ENCODE measurements at regions not wholly inside any gene's neighbourhood (a gene's known extent, or its start where the extent isn't known, plus 50 kb on each side); places are given as distances from the start of the nearest gene placed in this dataset.

- no peak overlapping the region for H3K4me3 Mint-ChIP-seq
- no CpG with 5 or more reads among the region's 1 CpG for WGBS (ENCODE audit: insufficient coverage)
- intact Hi-C loops (cut with micrococcal nuclease) = no loop called here
- H3K27me3 ChIP-seq (ENCODE audit: control insufficient read depth in 2 of 2, insufficient read depth in 2 of 2, low read length in 2 of 2) = peaks cover 2 to 3% of the 10 kb centered on the region in 2 donors
- H3K27ac Mint-ChIP-seq = no peak overlapping the region
- H3K4me1 Mint-ChIP-seq = no peaks in the 10 kb centered on the region
- no peak overlapping the region for H3K27ac ChIP-seq (ENCODE audit: low read depth in 1 of 2, low read length in 2 of 2)
- H3K36me3 ChIP-seq (replicated peaks in 1 of 2; ENCODE audit: control insufficient read depth in 1 of 2, insufficient read depth in 2 of 2, low read length in 2 of 2) = no peaks in the 10 kb centered on the region
- no peak overlapping the region for H3K4me2 ChIP-seq (replicated peaks; ENCODE audit: extremely low read depth, low read length, poor library complexity, severe bottlenecking)
- H3K36me3 Mint-ChIP-seq = no peaks in the 10 kb centered on the region
- H4K20me1 ChIP-seq (ENCODE audit: insufficient read depth, low read length) = no peaks in the 10 kb centered on the region
- H3K79me2 ChIP-seq (ENCODE audit: insufficient read depth, low read length) = no peaks in the 10 kb centered on the region
- no peak overlapping the region for H2AFZ ChIP-seq (ENCODE audit: insufficient read depth, low read depth, low read length, poor library complexity, severe bottlenecking)
- no peak for TF ChIP-seq CTCF (IDR thresholded peaks at IDR 0.05)
- peaks cover 0 to 2% (median 0%) of the 10 kb centered on the region in 7 donors for H3K9me3 Mint-ChIP-seq
- no peaks in the 10 kb centered on the region for H3K9me3 ChIP-seq (replicated peaks in 1 of 2; ENCODE audit: control insufficient read depth in 1 of 2, insufficient read depth in 1 of 2, low read length in 2 of 2)
- H3K4me3 ChIP-seq (replicated peaks in 1 of 3; ENCODE audit: low read depth in 2 of 3, low read length in 3 of 3) = no peak overlapping the region
- H3K9ac ChIP-seq (ENCODE audit: insufficient read depth, low read length, poor library complexity, severe bottlenecking) = no peak overlapping the region
- no peak for DNase-seq
- H3K4me1 ChIP-seq (ENCODE audit: control insufficient read depth in 1 of 2, insufficient read depth in 2 of 2, low read length in 2 of 2) = no peaks in the 10 kb centered on the region
- H3K27me3 Mint-ChIP-seq (ENCODE audit: low read depth in 3 of 3) = peaks cover 14 to 16% (median 15%) of the 10 kb centered on the region in 3 donors
Observed at GRCh38 chr11:45402049-45402630, 116.0 kb upstream of the SYT13 start.

- Mint-ChIP-seq H3K9me3 (peaks cover 0 to 2% (median 0%) of the 10 kb centered on the region in 7 donors), H3K27me3 (ENCODE audit: low read depth in 3 of 3) (peaks cover 14 to 17% (median 17%) of the 10 kb centered on the region in 3 donors), H3K4me3 (no peak overlapping the region), H3K36me3 (no peaks in the 10 kb centered on the region), H3K27ac (no peak overlapping the region), H3K4me1 (no peaks in the 10 kb centered on the region)
- Histone ChIP-seq H3K79me2 (ENCODE audit: insufficient read depth, low read length) (no peaks in the 10 kb centered on the region), H3K4me3 (replicated peaks in 1 of 3; ENCODE audit: low read depth in 2 of 3, low read length in 3 of 3) (no peak overlapping the region), H3K4me2 (replicated peaks; ENCODE audit: extremely low read depth, low read length, poor library complexity, severe bottlenecking) (no peak overlapping the region), H3K9me3 (replicated peaks in 1 of 2; ENCODE audit: control insufficient read depth in 1 of 2, insufficient read depth in 1 of 2, low read length in 2 of 2) (no peaks in the 10 kb centered on the region), H4K20me1 (ENCODE audit: insufficient read depth, low read length) (no peaks in the 10 kb centered on the region), H2AFZ (ENCODE audit: insufficient read depth, low read depth, low read length, poor library complexity, severe bottlenecking) (no peak overlapping the region), H3K27me3 (ENCODE audit: control insufficient read depth in 2 of 2, insufficient read depth in 2 of 2, low read length in 2 of 2) (peaks cover 2 to 3% of the 10 kb centered on the region in 2 donors), H3K4me1 (ENCODE audit: control insufficient read depth in 1 of 2, insufficient read depth in 2 of 2, low read length in 2 of 2) (no peaks in the 10 kb centered on the region), H3K27ac (ENCODE audit: low read depth in 1 of 2, low read length in 2 of 2) (no peak overlapping the region), H3K9ac (ENCODE audit: insufficient read depth, low read length, poor library complexity, severe bottlenecking) (no peak overlapping the region), H3K36me3 (replicated peaks in 1 of 2; ENCODE audit: control insufficient read depth in 1 of 2, insufficient read depth in 2 of 2, low read length in 2 of 2) (no peaks in the 10 kb centered on the region)
- intact Hi-C loops (cut with micrococcal nuclease) = no loop called here
- DNase-seq = no peak
- 90% methylated on average over 7 of the region's 8 CpGs for WGBS (ENCODE audit: insufficient coverage)
- TF ChIP-seq CTCF (IDR thresholded peaks at IDR 0.05) = no peak
Observed at GRCh38 chr11:45400591-45400990, 114.5 kb upstream of the SYT13 start.
